ENCODE measurements at regions not wholly inside any gene's neighbourhood (a gene's known extent, or its start where the extent isn't known, plus 50 kb on each side); places are given as distances from the start of the nearest gene placed in this dataset.

GRCh38 chr21:27761623-27762022, 794.7 kb upstream of the ADAMTS5 start:
- Histone ChIP-seq H3K36me3 (ENCODE audit: control insufficient read depth in 3 of 3, insufficient read depth in 3 of 3, low read length in 3 of 3) (no peaks in the 10 kb centered on the region), H3K4me1 (ENCODE audit: control insufficient read depth in 3 of 3, insufficient read depth in 3 of 3, low read length in 3 of 3) (no peaks in the 10 kb centered on the region), H3K4me3 (ENCODE audit: low read length in 3 of 3) (no peak overlapping the region), H3K9me3 (ENCODE audit: control insufficient read depth in 3 of 3, low read length in 3 of 3) (no peaks in the 10 kb centered on the region), H3K27ac (ENCODE audit: low read depth, low read length) (no peak overlapping the region), H3K9ac (ENCODE audit: low read depth in 1 of 3, low read length in 3 of 3) (no peak overlapping the region), H3K27me3 (ENCODE audit: control insufficient read depth in 3 of 3, insufficient read depth in 3 of 3, low read length in 3 of 3) (no peaks in the 10 kb centered on the region)

GRCh38 chr21:27759820-27760219, 792.9 kb upstream of the ADAMTS5 start:
- no peaks in the 10 kb centered on the region for H3K36me3 ChIP-seq (ENCODE audit: control insufficient read depth in 3 of 3, insufficient read depth in 3 of 3, low read length in 3 of 3)
- H3K9ac ChIP-seq (ENCODE audit: low read depth in 1 of 3, low read length in 3 of 3), result no peak overlapping the region
- H3K27ac ChIP-seq (ENCODE audit: low read depth, low read length), result no peak overlapping the region
- no peak overlapping the region for H3K4me3 ChIP-seq (ENCODE audit: low read length in 3 of 3)
- H3K4me1 ChIP-seq (ENCODE audit: control insufficient read depth in 3 of 3, insufficient read depth in 3 of 3, low read length in 3 of 3), result no peaks in the 10 kb centered on the region
- no peaks in the 10 kb centered on the region for H3K27me3 ChIP-seq (ENCODE audit: control insufficient read depth in 3 of 3, insufficient read depth in 3 of 3, low read length in 3 of 3)
- no peaks in the 10 kb centered on the region for H3K9me3 ChIP-seq (ENCODE audit: control insufficient read depth in 3 of 3, low read length in 3 of 3)

GRCh38 chr21:27759091-27759659, 792.3 kb upstream of the ADAMTS5 start:
- H3K9me3 ChIP-seq (ENCODE audit: control insufficient read depth in 3 of 3, low read length in 3 of 3), result no peaks in the 10 kb centered on the region
- no peaks in the 10 kb centered on the region for H3K36me3 ChIP-seq (ENCODE audit: control insufficient read depth in 3 of 3, insufficient read depth in 3 of 3, low read length in 3 of 3)
- no peak overlapping the region for H3K9ac ChIP-seq (ENCODE audit: low read depth in 1 of 3, low read length in 3 of 3)

GRCh38 chr21:27756191-27756590, 789.3 kb upstream of the ADAMTS5 start:
- no peak overlapping the region for H3K4me3 ChIP-seq (ENCODE audit: low read length in 3 of 3)
- no peaks in the 10 kb centered on the region for H3K36me3 ChIP-seq (ENCODE audit: control insufficient read depth in 3 of 3, insufficient read depth in 3 of 3, low read length in 3 of 3)
- no peak overlapping the region for H3K27ac ChIP-seq (ENCODE audit: low read depth, low read length)
- H3K27me3 ChIP-seq (ENCODE audit: control insufficient read depth in 3 of 3, insufficient read depth in 3 of 3, low read length in 3 of 3), result no peaks in the 10 kb centered on the region
- no peaks in the 10 kb centered on the region for H3K4me1 ChIP-seq (ENCODE audit: control insufficient read depth in 3 of 3, insufficient read depth in 3 of 3, low read length in 3 of 3)
- H3K9ac ChIP-seq (ENCODE audit: low read depth in 1 of 3, low read length in 3 of 3), result no peak overlapping the region
- H3K9me3 ChIP-seq (ENCODE audit: control insufficient read depth in 3 of 3, low read length in 3 of 3), result no peaks in the 10 kb centered on the region

More at GRCh38 chr21:27759091-27759659, 792.3 kb upstream of the ADAMTS5 start:
- Histone ChIP-seq H3K27me3 (ENCODE audit: control insufficient read depth in 3 of 3, insufficient read depth in 3 of 3, low read length in 3 of 3) (no peaks in the 10 kb centered on the region), H3K4me3 (ENCODE audit: low read length in 3 of 3) (no peak overlapping the region), H3K4me1 (ENCODE audit: control insufficient read depth in 3 of 3, insufficient read depth in 3 of 3, low read length in 3 of 3) (no peaks in the 10 kb centered on the region), H3K27ac (ENCODE audit: low read depth, low read length) (no peak overlapping the region)

- Histone ChIP-seq H3K9ac (ENCODE audit: low read depth in 1 of 3, low read length in 3 of 3) (no peak overlapping the region), H3K4me3 (ENCODE audit: low read length in 3 of 3) (no peak overlapping the region)
Measured at GRCh38 chr21:27743971-27744564, 777.2 kb upstream of the ADAMTS5 start.

GRCh38 chr21:27741736-27742135, 774.8 kb upstream of the ADAMTS5 start:
- no peak overlapping the region for H3K9ac ChIP-seq (ENCODE audit: low read depth in 1 of 3, low read length in 3 of 3)
- no peaks in the 10 kb centered on the region for H3K9me3 ChIP-seq (ENCODE audit: control insufficient read depth in 3 of 3, low read length in 3 of 3)
- no peak overlapping the region for H3K27ac ChIP-seq (ENCODE audit: low read depth, low read length)
- no peaks in the 10 kb centered on the region for H3K4me1 ChIP-seq (ENCODE audit: control insufficient read depth in 3 of 3, insufficient read depth in 3 of 3, low read length in 3 of 3)
- no peak overlapping the region for H3K4me3 ChIP-seq (ENCODE audit: low read length in 3 of 3)
- no peaks in the 10 kb centered on the region for H3K36me3 ChIP-seq (ENCODE audit: control insufficient read depth in 3 of 3, insufficient read depth in 3 of 3, low read length in 3 of 3)
- H3K27me3 ChIP-seq (ENCODE audit: control insufficient read depth in 3 of 3, insufficient read depth in 3 of 3, low read length in 3 of 3), result no peaks in the 10 kb centered on the region

More at GRCh38 chr21:27743971-27744564, 777.2 kb upstream of the ADAMTS5 start:
- no peaks in the 10 kb centered on the region for H3K9me3 ChIP-seq (ENCODE audit: control insufficient read depth in 3 of 3, low read length in 3 of 3)
- H3K36me3 ChIP-seq (ENCODE audit: control insufficient read depth in 3 of 3, insufficient read depth in 3 of 3, low read length in 3 of 3), result no peaks in the 10 kb centered on the region
- no peak overlapping the region for H3K27ac ChIP-seq (ENCODE audit: low read depth, low read length)
- H3K27me3 ChIP-seq (ENCODE audit: control insufficient read depth in 3 of 3, insufficient read depth in 3 of 3, low read length in 3 of 3), result no peaks in the 10 kb centered on the region
- H3K4me1 ChIP-seq (ENCODE audit: control insufficient read depth in 3 of 3, insufficient read depth in 3 of 3, low read length in 3 of 3), result no peaks in the 10 kb centered on the region

GRCh38 chr21:27740084-27740483, 773.2 kb upstream of the ADAMTS5 start:
- Histone ChIP-seq H3K9me3 (ENCODE audit: control insufficient read depth in 3 of 3, low read length in 3 of 3) (no peaks in the 10 kb centered on the region), H3K27me3 (ENCODE audit: control insufficient read depth in 3 of 3, insufficient read depth in 3 of 3, low read length in 3 of 3) (no peaks in the 10 kb centered on the region), H3K9ac (ENCODE audit: low read depth in 1 of 3, low read length in 3 of 3) (no peak overlapping the region), H3K4me1 (ENCODE audit: control insufficient read depth in 3 of 3, insufficient read depth in 3 of 3, low read length in 3 of 3) (no peaks in the 10 kb centered on the region), H3K36me3 (ENCODE audit: control insufficient read depth in 3 of 3, insufficient read depth in 3 of 3, low read length in 3 of 3) (no peaks in the 10 kb centered on the region), H3K27ac (ENCODE audit: low read depth, low read length) (no peak overlapping the region), H3K4me3 (ENCODE audit: low read length in 3 of 3) (no peak overlapping the region)

GRCh38 chr21:27739187-27739586, 772.3 kb upstream of the ADAMTS5 start:
- H3K27ac ChIP-seq (ENCODE audit: low read depth, low read length), result no peak overlapping the region
- no peaks in the 10 kb centered on the region for H3K9me3 ChIP-seq (ENCODE audit: control insufficient read depth in 3 of 3, low read length in 3 of 3)
- H3K4me1 ChIP-seq (ENCODE audit: control insufficient read depth in 3 of 3, insufficient read depth in 3 of 3, low read length in 3 of 3), result no peaks in the 10 kb centered on the region
- H3K4me3 ChIP-seq (ENCODE audit: low read length in 3 of 3), result no peak overlapping the region
- no peaks in the 10 kb centered on the region for H3K36me3 ChIP-seq (ENCODE audit: control insufficient read depth in 3 of 3, insufficient read depth in 3 of 3, low read length in 3 of 3)
- H3K9ac ChIP-seq (ENCODE audit: low read depth in 1 of 3, low read length in 3 of 3), result no peak overlapping the region
- H3K27me3 ChIP-seq (ENCODE audit: control insufficient read depth in 3 of 3, insufficient read depth in 3 of 3, low read length in 3 of 3), result no peaks in the 10 kb centered on the region

- no peaks in the 10 kb centered on the region for H3K36me3 ChIP-seq (ENCODE audit: control insufficient read depth in 3 of 3, insufficient read depth in 3 of 3, low read length in 3 of 3)
- H3K4me1 ChIP-seq (ENCODE audit: control insufficient read depth in 3 of 3, insufficient read depth in 3 of 3, low read length in 3 of 3), result no peaks in the 10 kb centered on the region
- H3K9me3 ChIP-seq (ENCODE audit: control insufficient read depth in 3 of 3, low read length in 3 of 3), result no peaks in the 10 kb centered on the region
- no peaks in the 10 kb centered on the region for H3K27me3 ChIP-seq (ENCODE audit: control insufficient read depth in 3 of 3, insufficient read depth in 3 of 3, low read length in 3 of 3)
- H3K4me3 ChIP-seq (ENCODE audit: low read length in 3 of 3), result no peak overlapping the region
- H3K9ac ChIP-seq (ENCODE audit: low read depth in 1 of 3, low read length in 3 of 3), result no peak overlapping the region
- H3K27ac ChIP-seq (ENCODE audit: low read depth, low read length), result no peak overlapping the region
Measured at GRCh38 chr21:27735699-27736098, 768.8 kb upstream of the ADAMTS5 start.

- Histone ChIP-seq H3K4me3 (ENCODE audit: low read length in 3 of 3) (no peak overlapping the region), H3K9me3 (ENCODE audit: control insufficient read depth in 3 of 3, low read length in 3 of 3) (no peaks in the 10 kb centered on the region), H3K27ac (ENCODE audit: low read depth, low read length) (no peak overlapping the region), H3K36me3 (ENCODE audit: control insufficient read depth in 3 of 3, insufficient read depth in 3 of 3, low read length in 3 of 3) (no peaks in the 10 kb centered on the region), H3K9ac (ENCODE audit: low read depth in 1 of 3, low read length in 3 of 3) (no peak overlapping the region), H3K27me3 (ENCODE audit: control insufficient read depth in 3 of 3, insufficient read depth in 3 of 3, low read length in 3 of 3) (no peaks in the 10 kb centered on the region), H3K4me1 (ENCODE audit: control insufficient read depth in 3 of 3, insufficient read depth in 3 of 3, low read length in 3 of 3) (no peaks in the 10 kb centered on the region)
Measured at GRCh38 chr21:27734146-27734545, 767.3 kb upstream of the ADAMTS5 start.

Data from skeletal muscle tissue (tissue), 3 donors.